AG09319 (cell line): ENCODE measurements at regions not wholly inside any gene's neighbourhood (a gene's known extent, or its start where the extent isn't known, plus 50 kb on each side); places are given as distances from the start of the nearest gene placed in this dataset.

Experiments
- DNase-seq: peaks from one replicate; pipeline ENCODE4 v3.0.0-alpha.2; 2010; ENCODE audit warnings: low read depth; ENCODE audit errors: extremely low read depth
- TF ChIP-seq, protein P1 (sequence below): IDR thresholded peaks from 2 replicates; pipeline ENCODE4 v1.5.1; 2011; ENCODE audit warnings: low read depth, mild to moderate bottlenecking, inconsistent platforms, low read length, moderate library complexity

DNA sequence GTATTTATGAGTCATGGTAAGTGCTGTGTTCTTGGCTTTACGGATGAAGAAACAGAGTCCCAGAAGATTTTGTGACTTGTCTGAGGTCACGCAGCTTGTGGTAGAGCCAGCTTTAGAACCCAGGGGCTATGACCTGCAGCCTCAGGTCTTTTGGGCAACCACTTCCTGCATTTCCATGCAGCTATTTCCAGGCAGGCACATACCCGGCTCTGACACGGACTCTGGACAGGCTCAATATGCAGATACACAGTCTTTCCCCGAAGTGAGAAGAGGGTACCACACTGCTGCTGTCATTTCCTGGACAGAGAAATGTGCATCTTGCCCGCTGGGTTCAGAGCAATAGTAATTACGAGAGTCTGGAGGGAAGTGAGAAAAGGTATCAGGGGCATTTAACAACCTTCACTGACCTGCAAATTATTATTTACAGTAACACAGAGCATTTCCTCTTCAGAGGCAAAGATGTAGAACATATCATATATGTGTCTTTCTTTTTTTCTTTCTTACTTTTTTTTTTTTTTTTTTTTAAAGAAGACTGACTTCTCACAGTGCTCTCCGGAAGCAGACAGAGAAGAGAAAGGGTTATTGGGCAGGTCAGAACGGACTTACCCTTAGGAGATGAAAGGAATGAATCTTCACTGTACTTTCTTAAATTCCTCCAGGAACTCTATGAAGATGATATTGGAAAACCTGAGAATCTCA lies 185.1 kb downstream of the CLIC5 start:
- DNase-seq, result no peak

DNA sequence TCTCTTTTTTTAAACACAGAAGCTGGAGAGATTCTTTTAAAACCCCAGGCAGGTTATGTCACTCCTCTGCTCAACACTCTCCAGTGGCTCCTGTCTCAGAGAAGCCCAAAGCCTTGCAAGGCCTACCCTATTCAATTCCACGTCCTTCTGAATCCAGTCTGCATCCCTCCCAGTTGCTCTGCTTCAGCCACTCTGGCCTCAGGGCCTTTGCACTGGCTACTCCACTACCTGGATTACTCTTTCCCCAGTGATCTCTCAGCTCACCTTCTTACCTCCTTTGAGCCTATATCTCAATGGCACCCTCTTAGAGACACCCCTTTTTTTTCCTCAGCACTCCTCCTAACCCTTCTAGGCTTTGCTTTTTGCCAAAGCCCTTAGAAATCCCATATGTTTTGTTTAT lies 185.8 kb downstream of the CLIC5 start:
- DNase-seq, result no peak
- TF ChIP-seq, protein P1, sequence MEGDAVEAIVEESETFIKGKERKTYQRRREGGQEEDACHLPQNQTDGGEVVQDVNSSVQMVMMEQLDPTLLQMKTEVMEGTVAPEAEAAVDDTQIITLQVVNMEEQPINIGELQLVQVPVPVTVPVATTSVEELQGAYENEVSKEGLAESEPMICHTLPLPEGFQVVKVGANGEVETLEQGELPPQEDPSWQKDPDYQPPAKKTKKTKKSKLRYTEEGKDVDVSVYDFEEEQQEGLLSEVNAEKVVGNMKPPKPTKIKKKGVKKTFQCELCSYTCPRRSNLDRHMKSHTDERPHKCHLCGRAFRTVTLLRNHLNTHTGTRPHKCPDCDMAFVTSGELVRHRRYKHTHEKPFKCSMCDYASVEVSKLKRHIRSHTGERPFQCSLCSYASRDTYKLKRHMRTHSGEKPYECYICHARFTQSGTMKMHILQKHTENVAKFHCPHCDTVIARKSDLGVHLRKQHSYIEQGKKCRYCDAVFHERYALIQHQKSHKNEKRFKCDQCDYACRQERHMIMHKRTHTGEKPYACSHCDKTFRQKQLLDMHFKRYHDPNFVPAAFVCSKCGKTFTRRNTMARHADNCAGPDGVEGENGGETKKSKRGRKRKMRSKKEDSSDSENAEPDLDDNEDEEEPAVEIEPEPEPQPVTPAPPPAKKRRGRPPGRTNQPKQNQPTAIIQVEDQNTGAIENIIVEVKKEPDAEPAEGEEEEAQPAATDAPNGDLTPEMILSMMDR, result no peak

More for the DNA sequence above, 185.1 kb downstream of the CLIC5 start:
- TF ChIP-seq, protein P1, result no peak

GRCh38 chr6:45827952-45828530 lies 187.6 kb downstream of the CLIC5 start:
- no peak for DNase-seq
- TF ChIP-seq, protein P1, result no peak

- no peak for DNase-seq
- TF ChIP-seq, protein P1, result no peak
These were observed 192.8 kb downstream of the CLIC5 start for GRCh38 chr6:45822873-45823272.

DNA sequence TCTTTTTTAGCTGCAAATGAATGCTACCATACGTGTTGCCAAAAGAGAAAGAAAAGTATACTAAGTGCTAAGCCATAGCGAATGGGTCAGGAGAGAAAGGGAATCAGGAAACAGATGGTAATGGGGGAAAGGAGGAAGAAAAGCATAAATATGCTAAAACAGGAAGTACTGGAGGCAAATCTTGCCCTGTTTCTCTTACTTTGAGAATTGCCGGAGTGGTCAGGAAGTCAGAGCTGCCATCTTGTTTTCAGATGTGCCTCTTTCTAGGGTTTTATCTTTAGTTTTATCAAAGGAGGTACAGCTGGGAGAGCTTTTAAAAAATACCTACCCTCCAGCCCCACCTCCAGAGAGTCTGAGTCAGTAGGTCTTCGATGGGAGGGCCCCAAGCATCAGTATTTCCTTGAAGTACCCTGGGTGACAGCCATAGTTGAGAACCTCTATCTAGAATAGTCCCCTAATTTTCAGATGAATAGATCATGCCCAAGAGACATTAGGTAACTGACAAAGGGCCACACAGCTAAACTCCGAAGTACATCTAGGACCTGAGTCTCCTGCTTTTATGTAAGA lies 193.3 kb downstream of the CLIC5 start:
- TF ChIP-seq, protein P1, result no peak
- no peak for DNase-seq

- no peak for DNase-seq
- TF ChIP-seq, protein P1, result no peak
These were observed 197.0 kb downstream of the CLIC5 start for GRCh38 chr6:45818655-45819054.

- TF ChIP-seq, protein P1, result no peak
- DNase-seq, result no peak
These were observed 198.9 kb downstream of the CLIC5 start for GRCh38 chr6:45816674-45817297.
